MG63 (cell line): ENCODE measurements at regions not wholly inside any gene's neighbourhood (a gene's known extent, or its start where the extent isn't known, plus 50 kb on each side); places are given as distances from the start of the nearest gene placed in this dataset.

Source experiments
- DNase-seq: peaks from one replicate; pipeline ENCODE4 v3.0.0-alpha.2; 2020
- H3K27me3 ChIP-seq: fragments of 250-450 bp; sonication (Bioruptor Pico); 2 replicates; pipeline ENCODE4 v1.5.1; 2020; ENCODE audit warnings: mild to moderate bottlenecking, moderate library complexity
- H3K36me3 ChIP-seq: fragments of 250-450 bp; sonication (Bioruptor Pico); 2 replicates; pipeline ENCODE4 v1.5.1; 2020; ENCODE audit warnings: mild to moderate bottlenecking, moderate library complexity
- H3K4me3 ChIP-seq: fragments of 250-450 bp; sonication (Bioruptor Pico); 2 replicates; pipeline ENCODE4 v1.5.1; 2020; ENCODE audit warnings: mild to moderate bottlenecking, moderate library complexity
- H3K9me3 ChIP-seq: fragments of 250-450 bp; sonication (Bioruptor Pico); 2 replicates; pipeline ENCODE4 v1.5.1; 2020; ENCODE audit warnings: mild to moderate bottlenecking, moderate library complexity

DNA sequence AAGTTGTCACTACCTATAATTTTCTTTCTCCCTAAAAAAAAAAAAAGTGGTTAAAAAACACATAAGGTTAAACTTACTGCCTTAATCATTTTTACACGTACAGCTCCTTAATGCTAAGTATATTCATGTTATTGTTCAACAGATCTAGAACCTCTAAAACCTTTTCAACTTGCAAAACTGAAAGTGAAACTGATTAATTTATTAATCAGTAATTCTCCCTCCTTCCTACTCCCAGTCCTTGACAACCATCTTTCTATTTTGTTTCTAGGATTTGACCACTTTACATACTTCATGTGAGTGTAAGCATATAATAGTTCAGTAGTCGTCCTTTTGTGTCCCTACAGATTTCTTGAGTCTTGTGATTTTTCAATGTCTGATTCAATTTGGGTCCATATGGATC is 251.4 kb upstream of the KIF2B start:
- Histone ChIP-seq H3K27me3 (no peaks in the 10 kb centered on the region), H3K9me3 (no peaks in the 10 kb centered on the region), H3K36me3 (no peaks in the 10 kb centered on the region), H3K4me3 (peak overlapping the region; percentile 15)
- DNase-seq = no peak

DNA sequence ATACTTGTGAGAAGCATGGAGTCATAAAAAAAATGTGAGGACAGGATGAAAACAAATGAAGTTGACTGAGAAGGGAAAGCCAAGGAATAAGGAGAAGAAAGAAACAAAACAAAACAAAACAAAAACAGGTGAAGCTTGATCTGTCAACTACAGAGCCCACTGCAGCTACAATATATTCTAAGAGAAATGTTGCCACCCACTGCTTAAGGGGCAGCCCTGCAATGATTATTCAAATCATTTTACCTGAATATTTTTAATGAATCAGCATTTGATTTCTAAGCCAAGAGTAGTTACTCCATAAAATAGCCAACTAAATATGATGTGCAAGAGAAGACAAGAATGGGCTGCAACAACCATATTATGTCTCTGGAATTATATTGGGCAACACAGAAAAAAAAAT is 252.0 kb upstream of the KIF2B start:
- H3K4me3 ChIP-seq = no peak overlapping the region
- no peaks in the 10 kb centered on the region for H3K36me3 ChIP-seq
- no peak for DNase-seq
- no peaks in the 10 kb centered on the region for H3K27me3 ChIP-seq
- no peaks in the 10 kb centered on the region for H3K9me3 ChIP-seq

DNA sequence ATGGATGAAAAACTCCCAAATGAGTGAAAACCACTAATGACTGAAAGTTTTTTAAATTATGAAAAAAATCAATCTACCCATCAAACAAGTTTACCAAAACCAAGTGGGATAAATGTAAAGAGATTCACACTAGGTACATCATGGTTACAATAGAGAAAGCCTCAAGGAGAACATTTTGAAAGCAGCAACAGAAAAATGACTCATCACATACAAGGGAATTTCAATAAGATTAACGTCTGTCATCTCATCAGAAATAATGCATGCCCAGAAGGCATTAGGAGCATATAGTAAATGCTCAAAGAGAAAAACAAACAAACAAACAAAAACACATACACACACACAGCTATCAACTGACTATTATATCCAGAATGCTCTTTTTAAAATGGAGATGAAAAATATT is 261.8 kb upstream of the KIF2B start:
- no peak overlapping the region for H3K4me3 ChIP-seq
- DNase-seq = no peak
- H3K27me3 ChIP-seq = no peaks in the 10 kb centered on the region

DNA sequence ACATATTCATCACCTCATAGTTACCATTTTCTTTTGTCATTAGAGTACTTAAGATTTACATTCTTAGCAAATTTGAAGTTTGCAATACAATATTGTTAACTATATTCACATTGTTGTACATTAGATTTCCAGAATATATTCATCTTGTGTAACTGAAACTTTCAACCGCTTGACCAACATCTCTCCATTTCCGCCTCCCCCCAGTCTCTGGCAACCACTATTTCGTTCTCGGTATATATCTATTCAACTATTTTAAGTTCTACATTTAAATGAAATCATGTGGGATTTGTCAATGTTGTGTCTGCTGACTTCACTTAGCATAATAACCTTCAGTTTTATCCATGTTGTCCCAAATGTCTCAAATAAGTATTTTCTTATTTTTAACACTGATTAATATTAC is 274.5 kb upstream of the KIF2B start:
- H3K9me3 ChIP-seq = no peaks in the 10 kb centered on the region
- no peaks in the 10 kb centered on the region for H3K36me3 ChIP-seq
- DNase-seq = no peak
- H3K27me3 ChIP-seq = no peaks in the 10 kb centered on the region
- no peak overlapping the region for H3K4me3 ChIP-seq

More for the DNA sequence above, 261.8 kb upstream of the KIF2B start:
- no peaks in the 10 kb centered on the region for H3K9me3 ChIP-seq
- H3K36me3 ChIP-seq = no peaks in the 10 kb centered on the region

DNA sequence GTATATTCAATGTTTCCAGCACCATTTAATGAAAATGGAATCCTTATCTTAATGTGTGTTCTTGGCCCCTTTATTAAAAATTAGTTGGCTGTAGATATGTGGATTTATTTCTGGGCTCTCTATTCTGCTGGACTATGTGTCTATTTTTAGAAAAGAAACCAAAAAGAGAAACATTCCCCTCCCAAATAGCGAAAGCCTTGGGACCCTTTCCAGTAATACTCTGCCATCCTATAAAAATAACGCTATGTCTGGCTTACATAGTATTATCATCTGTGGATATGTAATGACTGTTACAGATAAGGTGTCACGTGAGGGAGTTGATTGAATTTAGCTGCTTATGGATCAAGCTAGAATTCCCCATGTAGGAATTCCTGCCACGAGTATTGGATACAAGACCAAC is 279.3 kb upstream of the KIF2B start:
- Histone ChIP-seq H3K27me3 (peaks cover 2% of the 10 kb centered on the region; the same call in 1 of the 2 replicates), H3K4me3 (no peak overlapping the region), H3K36me3 (no peaks in the 10 kb centered on the region), H3K9me3 (no peaks in the 10 kb centered on the region)
- DNase-seq = no peak

DNA sequence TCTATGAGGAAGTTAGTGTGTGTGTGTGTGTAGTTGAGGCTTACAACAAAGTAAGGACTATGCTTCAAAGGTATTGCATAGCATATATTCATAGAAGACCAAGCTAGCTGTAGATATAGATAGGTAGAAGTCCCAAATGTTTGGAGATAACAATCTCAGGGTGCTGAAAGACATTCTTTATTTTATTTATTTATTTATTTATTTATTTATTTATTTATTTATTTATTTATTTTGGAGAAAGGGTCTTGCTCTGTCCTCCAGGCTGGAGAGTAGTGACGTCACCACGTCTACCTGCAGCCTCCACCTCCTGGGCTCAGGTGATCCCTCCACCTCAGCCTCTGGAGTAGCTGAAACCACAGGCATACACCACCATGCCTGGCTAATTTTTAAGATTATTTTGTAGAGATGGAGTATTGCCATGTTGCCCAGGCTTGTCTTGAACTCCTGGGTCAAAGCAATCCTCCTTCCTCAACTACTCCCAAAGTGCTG is 284.6 kb upstream of the KIF2B start:
- no peak overlapping the region for H3K4me3 ChIP-seq

DNA sequence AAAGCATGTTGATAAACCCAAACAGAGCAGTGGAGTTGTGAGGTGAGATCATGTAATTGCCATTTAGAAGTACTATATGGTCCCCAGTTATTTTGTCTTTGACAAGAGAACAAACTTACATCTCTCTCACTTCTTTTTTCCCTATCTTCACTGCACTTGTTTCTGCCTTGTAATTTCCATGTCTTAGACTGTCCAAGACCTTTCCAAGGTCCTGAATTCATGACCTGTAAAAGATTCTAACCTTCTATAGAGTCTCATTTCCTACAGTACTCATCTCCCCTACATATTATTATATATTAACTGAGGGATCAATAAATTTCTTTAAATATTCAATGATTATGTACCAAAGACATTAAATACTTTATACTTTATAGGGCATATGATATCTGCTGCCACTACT is 295.3 kb upstream of the KIF2B start:
- DNase-seq = no peak
- H3K36me3 ChIP-seq = no peaks in the 10 kb centered on the region
- no peaks in the 10 kb centered on the region for H3K9me3 ChIP-seq
- H3K4me3 ChIP-seq = no peak overlapping the region
- H3K27me3 ChIP-seq = no peaks in the 10 kb centered on the region

More for the DNA sequence above, 284.6 kb upstream of the KIF2B start:
- no peaks in the 10 kb centered on the region for H3K9me3 ChIP-seq
- peaks cover 2% of the 10 kb centered on the region; the same call in 1 of the 2 replicates for H3K27me3 ChIP-seq
- DNase-seq = no peak
- no peaks in the 10 kb centered on the region for H3K36me3 ChIP-seq

DNA sequence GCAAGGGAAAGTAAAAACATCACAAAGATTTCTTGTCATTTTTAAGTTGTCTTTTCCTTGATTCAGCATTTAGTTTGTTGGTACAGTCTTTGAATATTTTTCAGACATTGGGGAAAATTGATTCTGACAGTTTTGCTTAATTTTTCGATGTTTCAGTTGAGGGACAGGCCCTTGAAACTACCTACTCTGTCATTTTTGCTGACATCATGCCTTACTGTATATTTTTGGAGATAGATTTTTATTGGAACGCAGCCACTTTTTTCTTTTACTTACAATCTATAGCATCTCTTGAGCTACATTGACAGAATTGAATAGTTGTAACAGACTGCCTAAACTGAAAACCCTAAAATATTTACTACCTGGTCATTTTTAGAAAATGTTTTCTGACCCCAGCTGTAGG is 297.1 kb upstream of the KIF2B start:
- Histone ChIP-seq H3K36me3 (no peaks in the 10 kb centered on the region), H3K9me3 (no peaks in the 10 kb centered on the region), H3K27me3 (no peaks in the 10 kb centered on the region), H3K4me3 (no peak overlapping the region)
- DNase-seq = no peak

DNA sequence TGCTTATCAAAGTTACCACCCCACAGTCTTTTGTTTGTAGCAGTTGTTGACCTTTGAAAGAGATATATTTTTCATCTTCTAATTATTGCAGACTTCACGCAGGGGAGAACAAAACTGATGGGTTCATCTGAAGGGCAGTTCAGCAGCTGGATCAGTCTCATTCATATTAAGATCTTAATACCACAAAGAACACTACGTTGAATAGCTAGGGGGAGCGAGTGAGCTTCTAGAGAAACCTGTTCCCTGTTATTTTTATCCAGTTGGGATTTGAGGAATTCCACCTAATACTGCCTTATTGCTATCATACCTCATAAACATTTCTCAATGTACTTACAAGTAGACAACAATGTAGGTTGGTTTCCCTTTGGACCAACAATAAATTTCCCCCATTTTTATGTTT is 306.1 kb upstream of the KIF2B start:
- Histone ChIP-seq H3K27me3 (no peaks in the 10 kb centered on the region), H3K9me3 (no peaks in the 10 kb centered on the region), H3K4me3 (no peak overlapping the region), H3K36me3 (no peaks in the 10 kb centered on the region)
- no peak for DNase-seq

DNA sequence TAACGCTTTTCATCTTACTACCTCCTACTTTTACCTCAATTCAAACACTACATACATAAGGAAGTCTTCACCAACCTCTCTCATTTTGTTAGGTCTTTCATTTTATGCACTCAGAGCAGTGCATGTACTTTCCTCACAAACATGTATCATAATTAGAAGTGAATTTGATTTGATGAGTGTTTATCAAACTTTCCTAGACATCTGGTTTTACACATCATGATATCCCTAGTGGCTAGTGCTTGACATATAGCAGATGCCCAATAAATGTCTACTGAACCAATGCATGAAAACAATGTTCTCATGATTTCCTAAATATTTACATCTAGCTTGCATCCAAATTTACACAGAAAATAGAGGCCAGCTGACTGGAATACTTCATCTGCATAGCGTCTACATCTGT is 323.4 kb upstream of the KIF2B start:
- DNase-seq = no peak
- Histone ChIP-seq H3K4me3 (no peak overlapping the region), H3K36me3 (no peaks in the 10 kb centered on the region), H3K9me3 (no peaks in the 10 kb centered on the region), H3K27me3 (no peaks in the 10 kb centered on the region)

DNA sequence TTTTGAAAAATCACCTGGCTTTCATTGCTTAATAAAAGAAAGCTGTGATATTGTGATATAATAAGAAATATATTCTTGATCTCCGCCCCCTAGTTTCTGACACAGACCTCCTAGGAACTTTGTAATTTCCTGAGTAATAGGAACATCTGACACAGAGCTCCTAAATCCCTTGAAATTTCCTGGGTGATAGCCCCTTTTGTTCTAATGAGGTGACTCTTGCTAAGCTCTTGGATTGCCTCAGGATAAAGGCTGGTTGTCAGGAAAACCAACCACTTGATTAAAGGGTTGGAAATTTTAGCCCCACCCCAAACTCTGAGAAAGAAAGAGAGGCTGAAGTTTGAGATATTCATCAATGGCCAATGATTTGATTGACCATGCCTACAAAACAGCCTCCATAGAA is 326.4 kb upstream of the KIF2B start:
- no peaks in the 10 kb centered on the region for H3K36me3 ChIP-seq
- no peaks in the 10 kb centered on the region for H3K9me3 ChIP-seq
- no peak for DNase-seq

DNA sequence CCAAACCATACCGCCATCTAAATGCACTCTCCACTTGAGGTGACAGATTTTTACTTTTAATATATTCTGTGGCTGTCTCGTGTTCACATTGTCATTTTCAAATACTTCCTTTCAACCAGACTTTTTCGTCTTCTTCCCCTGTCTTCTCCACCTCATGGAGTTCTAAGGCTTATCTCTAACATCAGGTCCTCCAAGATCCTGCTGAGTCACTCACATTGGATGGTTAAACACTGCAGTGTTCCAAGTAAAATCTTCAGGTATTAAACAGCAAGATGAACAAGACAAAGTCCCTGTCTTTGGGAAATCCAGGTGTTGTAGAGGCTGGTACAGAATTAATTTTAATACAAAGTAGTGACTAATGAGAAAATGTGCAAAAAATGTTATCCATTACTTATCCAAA is 330.2 kb upstream of the KIF2B start:
- Histone ChIP-seq H3K36me3 (no peaks in the 10 kb centered on the region), H3K27me3 (no peaks in the 10 kb centered on the region), H3K4me3 (no peak overlapping the region), H3K9me3 (no peaks in the 10 kb centered on the region)
- no peak for DNase-seq

More for the DNA sequence above, 326.4 kb upstream of the KIF2B start:
- no peak overlapping the region for H3K4me3 ChIP-seq
- H3K27me3 ChIP-seq = no peaks in the 10 kb centered on the region

DNA sequence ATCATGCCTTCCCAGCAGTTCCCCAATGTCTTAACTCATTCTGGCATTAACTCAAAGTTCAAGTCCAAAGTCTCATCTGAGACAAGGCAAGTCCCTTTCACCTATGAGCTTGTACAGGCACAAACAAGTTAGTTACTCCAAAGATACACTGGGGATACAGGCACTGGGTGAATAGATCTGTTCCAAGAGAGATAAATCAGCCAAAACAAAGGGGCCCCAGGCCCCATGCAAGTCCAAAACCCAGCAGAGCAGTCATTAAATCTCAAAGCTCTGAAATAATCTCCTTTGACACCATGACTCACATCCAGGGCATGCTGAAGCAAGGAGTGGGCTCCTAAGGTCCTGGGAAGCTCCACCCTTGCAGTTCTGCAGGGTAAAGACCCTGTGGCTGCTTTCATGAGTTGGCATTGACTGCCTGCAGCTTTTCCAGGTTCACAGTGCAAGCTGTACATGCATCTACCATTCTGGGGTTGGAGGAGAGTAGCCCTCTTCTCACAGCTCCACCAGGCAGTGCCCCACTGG is 332.2 kb upstream of the KIF2B start:
- no peak for DNase-seq

DNA sequence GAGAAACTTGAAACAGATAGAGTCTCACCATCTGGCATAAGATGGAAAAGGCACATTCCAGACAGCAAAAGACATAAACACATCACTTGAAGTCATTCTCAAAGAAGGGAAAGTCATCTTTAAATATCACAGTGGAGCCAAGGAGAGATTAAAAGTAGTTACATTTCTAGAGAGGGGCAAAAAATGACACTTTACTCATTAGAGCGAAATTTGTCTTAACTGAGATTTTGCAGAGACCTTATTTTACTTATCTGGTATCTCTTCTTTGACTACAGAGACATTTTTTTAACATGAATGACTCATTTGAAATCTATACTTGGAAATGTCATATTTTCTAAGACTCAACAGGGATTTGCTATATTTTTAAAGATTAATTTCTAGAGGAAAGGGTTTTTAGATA is 339.0 kb upstream of the KIF2B start:
- Histone ChIP-seq H3K27me3 (no peaks in the 10 kb centered on the region), H3K4me3 (no peak overlapping the region), H3K36me3 (no peaks in the 10 kb centered on the region), H3K9me3 (no peaks in the 10 kb centered on the region)
- DNase-seq = no peak

More for the DNA sequence above, 332.2 kb upstream of the KIF2B start:
- Histone ChIP-seq H3K4me3 (no peak overlapping the region), H3K9me3 (no peaks in the 10 kb centered on the region), H3K36me3 (no peaks in the 10 kb centered on the region), H3K27me3 (no peaks in the 10 kb centered on the region)

DNA sequence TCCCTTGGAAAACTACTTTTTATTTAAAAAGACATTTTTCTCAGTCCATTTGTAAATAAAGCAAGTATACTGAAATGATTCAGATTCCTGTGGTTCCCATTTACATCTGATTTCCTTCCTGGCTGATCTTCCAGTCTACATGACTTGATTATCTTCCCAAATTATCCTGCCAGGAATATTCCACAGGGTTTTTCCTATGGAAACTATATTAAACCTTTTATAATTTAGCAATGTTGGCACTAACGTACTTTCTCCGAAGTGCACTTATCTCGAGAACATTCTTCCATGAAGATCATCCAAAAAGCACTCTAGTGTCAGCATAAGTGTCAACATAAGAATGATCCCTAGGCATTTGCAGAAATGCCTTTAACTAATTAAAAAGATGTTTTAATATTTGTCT is 347.7 kb upstream of the KIF2B start:
- Histone ChIP-seq H3K36me3 (no peaks in the 10 kb centered on the region), H3K9me3 (no peaks in the 10 kb centered on the region), H3K4me3 (no peak overlapping the region), H3K27me3 (no peaks in the 10 kb centered on the region; the same call in 1 of the 2 replicates)
- DNase-seq = no peak

DNA sequence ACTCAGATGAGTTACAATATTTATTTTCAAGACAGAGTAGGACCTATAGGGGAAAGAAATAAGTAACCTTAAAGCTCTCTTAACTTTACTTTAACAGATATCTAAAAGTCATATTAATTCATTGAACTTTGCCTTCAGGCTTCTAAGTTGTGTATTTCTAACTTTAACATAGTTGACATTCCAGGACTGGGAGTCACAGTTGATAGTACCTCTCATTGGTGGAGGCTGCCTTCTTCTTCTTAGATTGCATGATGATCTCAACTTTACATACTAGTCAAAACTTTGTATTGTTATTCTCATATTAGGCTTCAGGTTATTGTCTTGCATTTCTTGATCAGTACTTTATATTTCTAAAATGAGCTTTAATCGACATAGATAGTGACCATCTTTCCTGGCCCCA is 350.1 kb upstream of the KIF2B start:
- DNase-seq = no peak
- H3K4me3 ChIP-seq = no peak overlapping the region
- no peaks in the 10 kb centered on the region for H3K9me3 ChIP-seq
- H3K36me3 ChIP-seq = no peaks in the 10 kb centered on the region
- no peaks in the 10 kb centered on the region; the same call in 1 of the 2 replicates for H3K27me3 ChIP-seq

DNA sequence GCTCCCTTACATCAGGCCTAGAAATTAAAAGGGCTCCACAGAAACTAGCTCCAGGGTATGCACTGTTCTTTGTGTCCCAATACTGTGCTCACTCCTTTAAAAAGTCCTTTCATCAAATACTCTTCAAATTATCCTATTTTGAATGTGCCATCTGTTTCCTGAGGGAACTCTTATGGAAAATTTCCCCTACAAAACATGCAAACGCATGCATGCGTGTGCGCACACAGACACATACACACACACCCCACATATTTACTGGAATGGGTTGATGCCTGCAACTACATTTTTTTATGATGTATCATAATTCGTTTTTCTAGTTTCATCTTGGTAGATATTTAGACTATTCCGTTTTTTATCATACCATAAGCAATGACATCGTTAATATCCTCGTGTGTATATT is 351.2 kb upstream of the KIF2B start:
- no peak for DNase-seq
- Histone ChIP-seq H3K9me3 (no peaks in the 10 kb centered on the region), H3K27me3 (no peaks in the 10 kb centered on the region; the same call in 1 of the 2 replicates), H3K36me3 (no peaks in the 10 kb centered on the region), H3K4me3 (no peak overlapping the region)

DNA sequence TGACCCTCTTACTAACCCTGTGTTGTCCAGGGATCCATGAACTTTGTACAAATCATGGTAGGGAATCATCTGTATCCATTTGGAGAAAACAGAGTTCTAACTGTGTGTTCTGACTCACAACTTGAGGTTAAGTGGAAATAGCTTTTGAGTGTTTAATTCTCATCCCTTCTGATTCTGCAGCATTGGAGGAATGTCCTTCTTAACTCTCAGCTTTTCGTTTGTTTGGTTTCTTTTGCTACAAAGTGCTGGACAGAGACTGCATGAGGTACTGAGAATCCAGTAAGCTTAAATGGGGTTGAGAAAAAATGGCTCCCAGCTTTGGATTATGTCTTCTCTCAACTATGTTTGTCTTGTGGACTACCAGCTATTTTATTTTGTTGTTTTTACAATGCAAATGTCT is 352.1 kb upstream of the KIF2B start:
- H3K4me3 ChIP-seq = no peak overlapping the region
- H3K27me3 ChIP-seq = no peaks in the 10 kb centered on the region
- no peak for DNase-seq
- no peaks in the 10 kb centered on the region for H3K9me3 ChIP-seq
- no peaks in the 10 kb centered on the region for H3K36me3 ChIP-seq

DNA sequence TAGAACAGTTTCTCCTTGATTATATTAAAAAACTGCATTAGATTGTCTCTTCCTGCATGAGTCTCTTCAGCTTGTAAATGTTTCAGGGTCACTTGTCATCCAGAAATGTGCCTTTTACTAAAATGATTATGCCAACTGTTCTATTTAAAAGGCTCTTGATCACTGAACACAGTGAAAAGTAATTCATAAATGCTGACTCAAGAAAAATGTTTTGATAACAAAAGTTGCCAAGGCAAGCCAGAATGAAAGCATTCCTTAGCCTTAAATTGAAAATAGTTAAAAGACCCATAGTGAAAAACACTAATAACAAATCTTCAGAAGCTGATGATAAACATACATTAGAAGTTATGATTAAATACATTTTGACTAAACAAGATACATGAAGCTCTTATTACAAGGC is 356.0 kb upstream of the KIF2B start:
- Histone ChIP-seq H3K4me3 (no peak overlapping the region), H3K9me3 (no peaks in the 10 kb centered on the region)

More for the DNA sequence above, 356.0 kb upstream of the KIF2B start:
- DNase-seq = no peak
- Histone ChIP-seq H3K27me3 (no peaks in the 10 kb centered on the region), H3K36me3 (no peaks in the 10 kb centered on the region)
